ENCODE measurements at regions not wholly inside any gene's neighbourhood (a gene's known extent, or its start where the extent isn't known, plus 50 kb on each side); places are given as distances from the start of the nearest gene placed in this dataset.

- ChIA-PET CTCF (no interaction called here), POLR2A (ENCODE audit: unreplicated experiment) (no interaction called here)
- DNase-seq (no peak), ATAC-seq (no peak)
- H3K27ac ChIP-seq (ENCODE audit: low read length), result no peak overlapping the region
- no peaks in the 10 kb centered on the region for H4K20me1 ChIP-seq (ENCODE audit: low read length)
- H2AFZ ChIP-seq (ENCODE audit: low read length), result no peak overlapping the region
- no peaks in the 10 kb centered on the region for H3K9me2 ChIP-seq (replicated peaks; ENCODE audit: low read length)
- peaks cover 8% of the 10 kb centered on the region; the same call in 1 of the 2 replicates for H3K4me1 ChIP-seq (ENCODE audit: insufficient read depth, low read length)
- no peaks in the 10 kb centered on the region for H3K79me2 ChIP-seq (ENCODE audit: low read length)
- no peaks in the 10 kb centered on the region for H3F3A ChIP-seq (ENCODE audit: low read length, unreplicated experiment)
- no peak overlapping the region for H3K4me3 ChIP-seq (ENCODE audit: low read length)
- TF ChIP-seq EZH2phosphoT487 (IDR thresholded peaks at IDR 0.05; ENCODE audit: borderline replicate concordance, low read length), result no peak
- TF ChIP-seq CTCF (conservative IDR thresholded peaks at IDR 0.05; ENCODE audit: low read depth, low read length), result 0 out of 2 replicates have a peak, but pooled peaks have one; percentile 4
- intact Hi-C loops (cut with micrococcal nuclease), result loop anchor here (1.0 kb wide), 1 partner anchor 118 kb away; no protein-coding TSS in a partner anchor
- H3K9ac ChIP-seq (ENCODE audit: low read length), result no peak overlapping the region
- peaks cover 17% of the 10 kb centered on the region for H3K27me3 ChIP-seq (ENCODE audit: low read length)
- H3K4me2 ChIP-seq (ENCODE audit: low read length), result no peak overlapping the region
- no peaks in the 10 kb centered on the region for H3K9me3 ChIP-seq (ENCODE audit: low read length)
- H3K36me3 ChIP-seq (ENCODE audit: low read depth, low read length), result no peaks in the 10 kb centered on the region
- no TSS peak for BruUV-seq (replicated peaks)
Observed at GRCh38 chr10:61166489-61166888, 222.5 kb upstream of the RHOBTB1 start.

- no peaks in the 10 kb centered on the region for H3K36me3 ChIP-seq (ENCODE audit: low read depth, low read length)
- ATAC-seq (no peak), DNase-seq (peak; percentile 38)
- H3K27me3 ChIP-seq (ENCODE audit: low read length), result peaks cover 13% of the 10 kb centered on the region
- no TSS peak for BruUV-seq (replicated peaks)
- no peak overlapping the region for H3K4me2 ChIP-seq (ENCODE audit: low read length)
- H3K9me2 ChIP-seq (replicated peaks; ENCODE audit: low read length), result no peaks in the 10 kb centered on the region
- no peaks in the 10 kb centered on the region for H4K20me1 ChIP-seq (ENCODE audit: low read length)
- TF ChIP-seq EZH2phosphoT487 (IDR thresholded peaks at IDR 0.05; ENCODE audit: borderline replicate concordance, low read length) (no peak), CTCF (conservative IDR thresholded peaks at IDR 0.05; ENCODE audit: low read depth, low read length) (peak; percentile 48)
- POLR2A ChIA-PET (ENCODE audit: unreplicated experiment), result no interaction called here
- H3K27ac ChIP-seq (ENCODE audit: low read length), result no peak overlapping the region
- H3K4me1 ChIP-seq (ENCODE audit: insufficient read depth, low read length), result peaks cover 8% of the 10 kb centered on the region; the same call in 1 of the 2 replicates
- CTCF ChIA-PET, result no interaction called here
- H3K4me3 ChIP-seq (ENCODE audit: low read length), result no peak overlapping the region
- no peak overlapping the region for H2AFZ ChIP-seq (ENCODE audit: low read length)
- no peaks in the 10 kb centered on the region for H3K79me2 ChIP-seq (ENCODE audit: low read length)
- H3K9ac ChIP-seq (ENCODE audit: low read length), result no peak overlapping the region
- intact Hi-C loops (cut with micrococcal nuclease), result loop anchor here (1.0 kb wide), 1 partner anchor 118 kb away; no protein-coding TSS in a partner anchor
- H3K9me3 ChIP-seq (ENCODE audit: low read length), result no peaks in the 10 kb centered on the region
- H3F3A ChIP-seq (ENCODE audit: low read length, unreplicated experiment), result no peaks in the 10 kb centered on the region
Observed at GRCh38 chr10:61166065-61166464, 222.1 kb upstream of the RHOBTB1 start.

GRCh38 chr10:61164458-61165160 lies 220.6 kb upstream of the RHOBTB1 start:
- ChIA-PET POLR2A (ENCODE audit: unreplicated experiment) (interaction anchor here (0.6 kb wide), 1 partner anchor 118 kb away, joined by 7 read pairs; no protein-coding TSS in a partner anchor), CTCF (interaction anchor here (0.6 to 1.3 kb wide), 4 partner anchors 26 to 320 kb away, joined by 3 to 4 read pairs (median 4); no protein-coding TSS in a partner anchor)
- Histone ChIP-seq H3K9ac (ENCODE audit: low read length) (no peak overlapping the region), H3K27ac (ENCODE audit: low read length) (no peak overlapping the region), H2AFZ (ENCODE audit: low read length) (peak overlapping the region; percentile 26), H3K9me3 (ENCODE audit: low read length) (no peaks in the 10 kb centered on the region), H3K4me1 (ENCODE audit: insufficient read depth, low read length) (peaks cover 8% of the 10 kb centered on the region; the same call in 1 of the 2 replicates), H3K27me3 (ENCODE audit: low read length) (no peaks in the 10 kb centered on the region), H3K79me2 (ENCODE audit: low read length) (no peaks in the 10 kb centered on the region), H3K4me3 (ENCODE audit: low read length) (no peak overlapping the region), H4K20me1 (ENCODE audit: low read length) (no peaks in the 10 kb centered on the region), H3K36me3 (ENCODE audit: low read depth, low read length) (no peaks in the 10 kb centered on the region), H3K4me2 (ENCODE audit: low read length) (peak overlapping the region; percentile 10), H3K9me2 (replicated peaks; ENCODE audit: low read length) (no peaks in the 10 kb centered on the region), H3F3A (ENCODE audit: low read length, unreplicated experiment) (no peaks in the 10 kb centered on the region)
- BruUV-seq (replicated peaks), result no TSS peak
- intact Hi-C loops (cut with micrococcal nuclease), result loop anchor here (1.0 to 2.0 kb wide), 2 partner anchors 26 to 54 kb away; no protein-coding TSS in a partner anchor
- ATAC-seq (peak; percentile 80), DNase-seq (peak; percentile 88)
- TF ChIP-seq EZH2 (IDR thresholded peaks at IDR 0.05; ENCODE audit: low read length, unreplicated experiment) (no peak), CTCF (conservative IDR thresholded peaks at IDR 0.05; ENCODE audit: low read depth, low read length) (no peak), EZH2phosphoT487 (IDR thresholded peaks at IDR 0.05; ENCODE audit: borderline replicate concordance, low read length) (no peak)
